ENCODE measurements at regions not wholly inside any gene's neighbourhood (a gene's known extent, or its start where the extent isn't known, plus 50 kb on each side); places are given as distances from the start of the nearest gene placed in this dataset.

DNA sequence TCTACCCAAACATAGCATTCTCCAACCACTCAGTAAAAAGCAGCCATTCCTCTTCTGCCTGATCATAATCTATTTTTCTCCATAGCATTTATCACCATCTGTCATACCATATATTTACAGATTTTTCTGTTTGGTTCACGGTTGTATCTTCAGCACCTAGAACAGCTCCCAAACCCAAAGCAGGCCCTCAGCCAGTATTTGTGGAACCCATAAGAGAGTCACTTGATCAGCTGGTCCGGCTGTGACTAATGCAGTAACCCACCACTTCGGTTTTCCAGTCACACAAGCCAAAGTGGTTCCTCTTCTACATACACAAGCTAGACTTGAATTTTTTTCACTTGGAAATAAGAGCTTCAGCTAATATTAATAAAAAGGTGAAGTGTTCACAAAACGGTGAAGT lies 511.6 kb upstream of the CELF4 start:
- TF ChIP-seq POLR2A (IDR thresholded peaks at IDR 0.05) (no peak), POLR2AphosphoS5 (IDR thresholded peaks at IDR 0.05) (no peak)
- TF ChIP-seq, protein P1, sequence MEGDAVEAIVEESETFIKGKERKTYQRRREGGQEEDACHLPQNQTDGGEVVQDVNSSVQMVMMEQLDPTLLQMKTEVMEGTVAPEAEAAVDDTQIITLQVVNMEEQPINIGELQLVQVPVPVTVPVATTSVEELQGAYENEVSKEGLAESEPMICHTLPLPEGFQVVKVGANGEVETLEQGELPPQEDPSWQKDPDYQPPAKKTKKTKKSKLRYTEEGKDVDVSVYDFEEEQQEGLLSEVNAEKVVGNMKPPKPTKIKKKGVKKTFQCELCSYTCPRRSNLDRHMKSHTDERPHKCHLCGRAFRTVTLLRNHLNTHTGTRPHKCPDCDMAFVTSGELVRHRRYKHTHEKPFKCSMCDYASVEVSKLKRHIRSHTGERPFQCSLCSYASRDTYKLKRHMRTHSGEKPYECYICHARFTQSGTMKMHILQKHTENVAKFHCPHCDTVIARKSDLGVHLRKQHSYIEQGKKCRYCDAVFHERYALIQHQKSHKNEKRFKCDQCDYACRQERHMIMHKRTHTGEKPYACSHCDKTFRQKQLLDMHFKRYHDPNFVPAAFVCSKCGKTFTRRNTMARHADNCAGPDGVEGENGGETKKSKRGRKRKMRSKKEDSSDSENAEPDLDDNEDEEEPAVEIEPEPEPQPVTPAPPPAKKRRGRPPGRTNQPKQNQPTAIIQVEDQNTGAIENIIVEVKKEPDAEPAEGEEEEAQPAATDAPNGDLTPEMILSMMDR (IDR thresholded peaks at IDR 0.05) = no peak
